GM23338 (cell line): ENCODE measurements at regions not wholly inside any gene's neighbourhood (a gene's known extent, or its start where the extent isn't known, plus 50 kb on each side); places are given as distances from the start of the nearest gene placed in this dataset.

Experiments
- ATAC-seq: fragments of 200-7000 bp; cut with Tn5 transposase; 3 replicates; pipeline ENCODE4 v1.9.1; 2020
- DNase-seq: peaks from one replicate; pipeline ENCODE4 v3.0.0-alpha.2; 2015; ENCODE audit warnings: low spot score
- H2AFZ ChIP-seq: fragments of 200-600 bp; sonication (generic); 2 replicates; pipeline ENCODE4 v1.8.0; 2016; ENCODE audit warnings: antibody characterized with exemption, mild to moderate bottlenecking, moderate library complexity
- H3F3A ChIP-seq: fragments of 200-600 bp; sonication (generic); replicated peaks from 2 replicates; pipeline ENCODE4 v1.8.0; 2017; ENCODE audit warnings: antibody characterized with exemption, mixed run types, low read depth
- H3K27ac ChIP-seq: fragments of 200-600 bp; sonication (generic); 2 replicates; pipeline ENCODE4 v1.6.1; 2016; ENCODE audit warnings: low read depth
- H3K27me3 ChIP-seq: fragments of 200-600 bp; sonication (generic); 2 replicates; pipeline ENCODE4 v1.8.0; 2016; ENCODE audit warnings: mild to moderate bottlenecking, mixed run types, moderate library complexity; ENCODE audit not compliant: insufficient read depth
- H3K36me3 ChIP-seq: fragments of 200-600 bp; sonication (generic); 2 replicates; pipeline ENCODE4 v1.8.0; 2016; ENCODE audit warnings: mild to moderate bottlenecking; ENCODE audit not compliant: insufficient read depth
- H3K4me1 ChIP-seq: fragments of 200-600 bp; sonication (generic); 2 replicates; pipeline ENCODE4 v1.8.0; 2016; ENCODE audit warnings: mild to moderate bottlenecking, moderate library complexity; ENCODE audit not compliant: insufficient read depth
- H3K4me2 ChIP-seq: fragments of 200-600 bp; sonication (generic); 2 replicates; pipeline ENCODE4 v1.7.1; 2017; ENCODE audit warnings: mixed run types
- H3K4me3 ChIP-seq: fragments of 200-600 bp; sonication (generic); 2 replicates; pipeline ENCODE4 v1.6.1; 2016; ENCODE audit warnings: mixed run types
- H3K79me2 ChIP-seq: fragments of 200-600 bp; sonication (generic); replicated peaks from 2 replicates; pipeline ENCODE4 v1.8.0; 2017; ENCODE audit warnings: mild to moderate bottlenecking; ENCODE audit not compliant: insufficient read depth
- H3K9me2 ChIP-seq: fragments of 200-600 bp; sonication (generic); 2 replicates; pipeline ENCODE4 v1.8.0; 2017; ENCODE audit not compliant: insufficient read depth
- H4K20me1 ChIP-seq: fragments of 200-600 bp; sonication (generic); replicated peaks from 2 replicates; pipeline ENCODE4 v1.8.0; 2017; ENCODE audit warnings: mild to moderate bottlenecking; ENCODE audit not compliant: insufficient read depth
- H3K27ac Mint-ChIP-seq: 2 replicates; pipeline ENCODE4 v1.8.0; 2020; ENCODE audit warnings: inconsistent platforms, mild to moderate bottlenecking, moderate library complexity, mixed read lengths
- H3K27me3 Mint-ChIP-seq: 3 replicates; pipeline ENCODE4 v1.8.0; 2022; ENCODE audit warnings: low read depth, mild to moderate bottlenecking, moderate library complexity, mixed read lengths, inconsistent platforms; ENCODE audit not compliant: insufficient read depth, poor library complexity
- H3K36me3 Mint-ChIP-seq: 3 replicates; pipeline ENCODE4 v1.8.0; 2021; ENCODE audit warnings: low read depth, mild to moderate bottlenecking, inconsistent platforms, moderate library complexity, mixed read lengths
- H3K4me1 Mint-ChIP-seq: 3 replicates; pipeline ENCODE4 v1.8.0; 2020; ENCODE audit warnings: mild to moderate bottlenecking, inconsistent platforms, mixed read lengths
- H3K4me3 Mint-ChIP-seq: 3 replicates; pipeline ENCODE4 v1.8.0; 2021; ENCODE audit warnings: moderate library complexity, mild to moderate bottlenecking, inconsistent platforms, mixed read lengths
- H3K9me3 Mint-ChIP-seq: 3 replicates; pipeline ENCODE4 v1.8.0; 2020; ENCODE audit warnings: moderate library complexity, mild to moderate bottlenecking, inconsistent platforms, mixed read lengths
- EZH2 ChIP-seq: fragments of 200-600 bp; sonication (generic); IDR thresholded peaks from one replicate; pipeline ENCODE4 v1.8.0; 2017; ENCODE audit warnings: antibody characterized with exemption, mild to moderate bottlenecking, low read depth; ENCODE audit not compliant: unreplicated experiment
- EZH2phosphoT487 ChIP-seq: fragments of 200-600 bp; sonication (generic); IDR thresholded peaks from one replicate; pipeline ENCODE4 v1.8.1; 2018; ENCODE audit warnings: antibody characterized with exemption; ENCODE audit not compliant: unreplicated experiment
- JUNB ChIP-seq: IDR thresholded peaks from one replicate; pipeline ENCODE4 v1.6.1; 2016; ENCODE audit warnings: antibody characterized with exemption; ENCODE audit not compliant: unreplicated experiment
- NANOG ChIP-seq: IDR thresholded peaks from 2 replicates; pipeline ENCODE4 v1.6.1; 2016; ENCODE audit warnings: antibody characterized with exemption, borderline replicate concordance
- POLR2AphosphoS5 ChIP-seq: IDR thresholded peaks from 2 replicates; pipeline ENCODE4 v1.6.1; 2016; ENCODE audit warnings: antibody characterized with exemption, low read depth
- STAT1 ChIP-seq: IDR thresholded peaks from one replicate; pipeline ENCODE4 v1.6.1; 2016; ENCODE audit warnings: antibody characterized with exemption; ENCODE audit not compliant: unreplicated experiment
- ZNF114 ChIP-seq: fragments of 250-450 bp; sonication (Bioruptor Pico); IDR thresholded peaks from 2 replicates; pipeline ENCODE4 v1.5.0; 2020; ENCODE audit warnings: mild to moderate bottlenecking, moderate library complexity
- ZNF331 ChIP-seq: fragments of 250-450 bp; sonication (Bioruptor Pico); IDR thresholded peaks from 2 replicates; pipeline ENCODE4 v1.5.0; 2020; ENCODE audit warnings: low read depth, mild to moderate bottlenecking, moderate library complexity
- ZNF462 ChIP-seq: fragments of 250-450 bp; sonication (Bioruptor Pico); IDR thresholded peaks from 2 replicates; pipeline ENCODE4 v1.5.0; 2020; ENCODE audit warnings: mild to moderate bottlenecking, moderate library complexity
- TF ChIP-seq, protein P1 (sequence below), 2 experiments: fragments of 200-600 bp in 1 of 2; sonication (generic) in 1 of 2; conservative IDR thresholded peaks; 2 replicates each; pipeline versions ENCODE4 v1.5.1 to v1.6.1; 2016 to 2017; ENCODE audit warnings: antibody characterized with exemption in 2 of 2, low read depth in 2 of 2, mild to moderate bottlenecking in 2 of 2, moderate library complexity in 1 of 2
- TF ChIP-seq, protein P2 (sequence below): IDR thresholded peaks from one replicate; pipeline ENCODE4 v1.6.1; 2018; ENCODE audit warnings: antibody characterized with exemption; ENCODE audit not compliant: unreplicated experiment
- TF ChIP-seq, protein P3 (sequence below): IDR thresholded peaks from 2 replicates; pipeline ENCODE4 v1.6.1; 2016; ENCODE audit warnings: antibody characterized with exemption

DNA sequence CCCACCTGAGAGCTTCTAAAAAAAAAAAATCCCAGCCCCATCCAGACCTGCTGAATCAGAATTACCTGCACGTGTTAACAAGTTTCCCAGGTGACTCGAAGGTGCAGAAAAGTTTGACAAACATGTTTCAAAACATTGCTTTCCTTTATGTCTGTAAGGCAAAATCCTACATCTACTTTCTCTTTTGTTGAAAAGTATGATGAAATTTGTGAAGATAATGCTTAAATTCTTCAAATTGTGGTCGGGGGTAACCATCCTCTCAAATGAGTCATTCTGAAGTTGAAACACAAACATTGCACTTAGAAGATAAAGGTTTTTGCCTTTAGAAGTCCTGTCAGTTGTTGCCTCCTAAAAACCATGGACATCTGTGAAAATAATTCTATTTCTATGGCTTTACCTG is 429.7 kb downstream of the EPHA7 start (continued):
- TF ChIP-seq, protein P1, sequence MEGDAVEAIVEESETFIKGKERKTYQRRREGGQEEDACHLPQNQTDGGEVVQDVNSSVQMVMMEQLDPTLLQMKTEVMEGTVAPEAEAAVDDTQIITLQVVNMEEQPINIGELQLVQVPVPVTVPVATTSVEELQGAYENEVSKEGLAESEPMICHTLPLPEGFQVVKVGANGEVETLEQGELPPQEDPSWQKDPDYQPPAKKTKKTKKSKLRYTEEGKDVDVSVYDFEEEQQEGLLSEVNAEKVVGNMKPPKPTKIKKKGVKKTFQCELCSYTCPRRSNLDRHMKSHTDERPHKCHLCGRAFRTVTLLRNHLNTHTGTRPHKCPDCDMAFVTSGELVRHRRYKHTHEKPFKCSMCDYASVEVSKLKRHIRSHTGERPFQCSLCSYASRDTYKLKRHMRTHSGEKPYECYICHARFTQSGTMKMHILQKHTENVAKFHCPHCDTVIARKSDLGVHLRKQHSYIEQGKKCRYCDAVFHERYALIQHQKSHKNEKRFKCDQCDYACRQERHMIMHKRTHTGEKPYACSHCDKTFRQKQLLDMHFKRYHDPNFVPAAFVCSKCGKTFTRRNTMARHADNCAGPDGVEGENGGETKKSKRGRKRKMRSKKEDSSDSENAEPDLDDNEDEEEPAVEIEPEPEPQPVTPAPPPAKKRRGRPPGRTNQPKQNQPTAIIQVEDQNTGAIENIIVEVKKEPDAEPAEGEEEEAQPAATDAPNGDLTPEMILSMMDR (conservative IDR thresholded peaks at IDR 0.05; ENCODE audit: low read depth in 2 of 2) = no peak
- TF ChIP-seq ZNF331 = no peak
- TF ChIP-seq JUNB = no peak

DNA sequence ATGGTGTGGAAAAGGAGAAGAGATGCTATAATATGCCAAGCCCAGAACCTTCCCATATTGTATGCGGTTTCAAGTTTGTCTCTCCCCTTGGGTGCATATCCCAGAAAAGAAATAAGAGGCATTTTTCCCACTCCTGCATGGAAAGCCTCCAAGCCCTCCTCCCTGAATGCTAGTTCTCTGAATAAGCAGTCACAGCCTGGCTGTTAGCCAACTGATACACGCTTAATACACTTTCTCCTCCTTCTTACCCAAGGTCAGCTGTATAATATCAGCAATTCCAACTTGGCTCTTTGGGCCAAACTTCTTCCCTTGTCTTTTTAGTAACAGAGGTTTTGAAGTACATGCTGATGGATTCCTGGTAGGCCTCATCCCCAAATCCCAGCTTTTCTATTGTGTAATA is 440.1 kb downstream of the EPHA7 start:
- Histone ChIP-seq H3K4me3 (no peak overlapping the region), H3K79me2 (no peaks in the 10 kb centered on the region), H3K27ac (no peak overlapping the region), H3K36me3 (no peaks in the 10 kb centered on the region), H2AFZ (no peak overlapping the region), H4K20me1 (no peaks in the 10 kb centered on the region), H3K27me3 (no peaks in the 10 kb centered on the region), H3F3A (no peaks in the 10 kb centered on the region), H3K4me1 (no peaks in the 10 kb centered on the region), H3K9me2 (peaks cover 5% of the 10 kb centered on the region; the same call in 1 of the 2 replicates), H3K4me2 (no peak overlapping the region)
- Mint-ChIP-seq H3K9me3 (no peaks in the 10 kb centered on the region), H3K27me3 (peaks cover 2% of the 10 kb centered on the region), H3K4me1 (no peaks in the 10 kb centered on the region), H3K27ac (no peak overlapping the region), H3K36me3 (no peaks in the 10 kb centered on the region), H3K4me3 (no peak overlapping the region)
- DNase-seq = no peak
- ATAC-seq = no peak
- TF ChIP-seq EZH2 (no peak), ZNF114 (CRISPR knock-in tag) (no peak), NANOG (no peak), STAT1 (no peak), POLR2AphosphoS5 (no peak), EZH2phosphoT487 (no peak), ZNF462 (CRISPR knock-in tag) (no peak), ZNF331 (no peak)
- TF ChIP-seq, protein P2, sequence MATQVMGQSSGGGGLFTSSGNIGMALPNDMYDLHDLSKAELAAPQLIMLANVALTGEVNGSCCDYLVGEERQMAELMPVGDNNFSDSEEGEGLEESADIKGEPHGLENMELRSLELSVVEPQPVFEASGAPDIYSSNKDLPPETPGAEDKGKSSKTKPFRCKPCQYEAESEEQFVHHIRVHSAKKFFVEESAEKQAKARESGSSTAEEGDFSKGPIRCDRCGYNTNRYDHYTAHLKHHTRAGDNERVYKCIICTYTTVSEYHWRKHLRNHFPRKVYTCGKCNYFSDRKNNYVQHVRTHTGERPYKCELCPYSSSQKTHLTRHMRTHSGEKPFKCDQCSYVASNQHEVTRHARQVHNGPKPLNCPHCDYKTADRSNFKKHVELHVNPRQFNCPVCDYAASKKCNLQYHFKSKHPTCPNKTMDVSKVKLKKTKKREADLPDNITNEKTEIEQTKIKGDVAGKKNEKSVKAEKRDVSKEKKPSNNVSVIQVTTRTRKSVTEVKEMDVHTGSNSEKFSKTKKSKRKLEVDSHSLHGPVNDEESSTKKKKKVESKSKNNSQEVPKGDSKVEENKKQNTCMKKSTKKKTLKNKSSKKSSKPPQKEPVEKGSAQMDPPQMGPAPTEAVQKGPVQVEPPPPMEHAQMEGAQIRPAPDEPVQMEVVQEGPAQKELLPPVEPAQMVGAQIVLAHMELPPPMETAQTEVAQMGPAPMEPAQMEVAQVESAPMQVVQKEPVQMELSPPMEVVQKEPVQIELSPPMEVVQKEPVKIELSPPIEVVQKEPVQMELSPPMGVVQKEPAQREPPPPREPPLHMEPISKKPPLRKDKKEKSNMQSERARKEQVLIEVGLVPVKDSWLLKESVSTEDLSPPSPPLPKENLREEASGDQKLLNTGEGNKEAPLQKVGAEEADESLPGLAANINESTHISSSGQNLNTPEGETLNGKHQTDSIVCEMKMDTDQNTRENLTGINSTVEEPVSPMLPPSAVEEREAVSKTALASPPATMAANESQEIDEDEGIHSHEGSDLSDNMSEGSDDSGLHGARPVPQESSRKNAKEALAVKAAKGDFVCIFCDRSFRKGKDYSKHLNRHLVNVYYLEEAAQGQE = no peak
- TF ChIP-seq, protein P3, sequence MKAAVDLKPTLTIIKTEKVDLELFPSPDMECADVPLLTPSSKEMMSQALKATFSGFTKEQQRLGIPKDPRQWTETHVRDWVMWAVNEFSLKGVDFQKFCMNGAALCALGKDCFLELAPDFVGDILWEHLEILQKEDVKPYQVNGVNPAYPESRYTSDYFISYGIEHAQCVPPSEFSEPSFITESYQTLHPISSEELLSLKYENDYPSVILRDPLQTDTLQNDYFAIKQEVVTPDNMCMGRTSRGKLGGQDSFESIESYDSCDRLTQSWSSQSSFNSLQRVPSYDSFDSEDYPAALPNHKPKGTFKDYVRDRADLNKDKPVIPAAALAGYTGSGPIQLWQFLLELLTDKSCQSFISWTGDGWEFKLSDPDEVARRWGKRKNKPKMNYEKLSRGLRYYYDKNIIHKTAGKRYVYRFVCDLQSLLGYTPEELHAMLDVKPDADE = no peak
